Testis (tissue), 2 donors: ENCODE measurements at regions not wholly inside any gene's neighbourhood (a gene's known extent, or its start where the extent isn't known, plus 50 kb on each side); places are given as distances from the start of the nearest gene placed in this dataset.

Experiments used
- DNase-seq: peaks from one replicate; pipeline ENCODE4 v3.0.0-alpha.2; 2019
- H3K27ac ChIP-seq, 2 donors: fragments of 200-600 bp; sonication (generic); one replicate each; pipeline ENCODE4 v1.5.1; 2019
- H3K27me3 ChIP-seq: fragments of 200-600 bp; sonication (generic); one replicate; pipeline ENCODE4 v1.5.1; 2019
- H3K36me3 ChIP-seq: fragments of 200-600 bp; sonication (generic); one replicate; pipeline ENCODE4 v1.5.1; 2017; ENCODE audit warnings: low read depth; ENCODE audit errors: missing control alignments
- H3K4me1 ChIP-seq: fragments of 200-600 bp; sonication (generic); one replicate; pipeline ENCODE4 v1.5.1; 2019
- H3K4me3 ChIP-seq, 2 donors: fragments of 200-600 bp; sonication (generic); one replicate each; pipeline ENCODE4 v1.5.1; 2017 to 2019
- H3K9me3 ChIP-seq: fragments of 200-600 bp; sonication (generic); one replicate; pipeline ENCODE4 v1.5.1; 2017
- POLR2A ChIP-seq: fragments of 450-650 bp; IDR thresholded peaks from one replicate; pipeline ENCODE4 v1.6.1; 2017; ENCODE audit warnings: antibody characterized with exemption, mild to moderate bottlenecking, moderate library complexity
- WGBS, 2 donors: methylation state at CpG; one replicate each; pipeline ENCODE4 v1.1.5; 2018; 5-methylcytosine and 5-hydroxymethylcytosine counted together
- intact Hi-C: fragments of 100-400 bp; cut with DNase I; formaldehyde crosslinking; loops from one replicate; pipeline ENCODE4 v1.15.1; 2023; ENCODE audit warnings: low total_unique reads
- TF ChIP-seq, protein P1 (sequence below), 3 experiments: fragments of 450-650 bp in 2 of 3; fragments of 200-600 bp in 1 of 3; sonication (generic) in 1 of 3; IDR thresholded peaks; one replicate each; pipeline ENCODE4 v1.5.1; 2016 to 2019; ENCODE audit warnings: antibody characterized with exemption in 3 of 3, mild to moderate bottlenecking in 2 of 3, moderate library complexity in 1 of 3

DNA sequence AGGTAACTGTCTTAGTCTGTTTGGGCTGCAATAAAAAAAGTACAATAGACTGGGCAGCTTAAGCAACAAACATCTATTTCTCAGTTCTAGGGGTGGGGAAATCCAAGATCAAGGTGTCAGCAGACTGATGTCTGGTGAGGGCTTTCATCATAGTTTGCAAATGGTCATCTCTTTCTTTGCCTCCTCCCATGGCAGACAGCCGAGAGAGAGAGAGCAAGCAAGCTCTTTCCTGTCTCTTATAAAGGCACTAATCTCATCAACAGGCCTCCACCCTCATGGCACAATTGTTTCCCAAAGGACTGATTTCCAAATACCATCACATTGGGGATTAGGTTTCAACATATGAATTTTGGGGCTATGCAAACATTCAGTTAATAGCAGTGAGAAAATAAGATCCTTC is 445.6 kb upstream of the FLRT2 start:
- no peaks in the 10 kb centered on the region for H3K36me3 ChIP-seq
- 82 to 92% methylated on average over 1 of the region's 1 CpG for WGBS, 2 donors
- H3K4me3 ChIP-seq: no peak overlapping the region
- DNase-seq: no peak
- no peaks in the 10 kb centered on the region for H3K9me3 ChIP-seq
- no peaks in the 10 kb centered on the region for H3K4me1 ChIP-seq
- H3K27me3 ChIP-seq: no peaks in the 10 kb centered on the region
- no peak overlapping the region for H3K27ac ChIP-seq
- intact Hi-C loops: no loop called here
- TF ChIP-seq POLR2A: no peak
- TF ChIP-seq, protein P1, sequence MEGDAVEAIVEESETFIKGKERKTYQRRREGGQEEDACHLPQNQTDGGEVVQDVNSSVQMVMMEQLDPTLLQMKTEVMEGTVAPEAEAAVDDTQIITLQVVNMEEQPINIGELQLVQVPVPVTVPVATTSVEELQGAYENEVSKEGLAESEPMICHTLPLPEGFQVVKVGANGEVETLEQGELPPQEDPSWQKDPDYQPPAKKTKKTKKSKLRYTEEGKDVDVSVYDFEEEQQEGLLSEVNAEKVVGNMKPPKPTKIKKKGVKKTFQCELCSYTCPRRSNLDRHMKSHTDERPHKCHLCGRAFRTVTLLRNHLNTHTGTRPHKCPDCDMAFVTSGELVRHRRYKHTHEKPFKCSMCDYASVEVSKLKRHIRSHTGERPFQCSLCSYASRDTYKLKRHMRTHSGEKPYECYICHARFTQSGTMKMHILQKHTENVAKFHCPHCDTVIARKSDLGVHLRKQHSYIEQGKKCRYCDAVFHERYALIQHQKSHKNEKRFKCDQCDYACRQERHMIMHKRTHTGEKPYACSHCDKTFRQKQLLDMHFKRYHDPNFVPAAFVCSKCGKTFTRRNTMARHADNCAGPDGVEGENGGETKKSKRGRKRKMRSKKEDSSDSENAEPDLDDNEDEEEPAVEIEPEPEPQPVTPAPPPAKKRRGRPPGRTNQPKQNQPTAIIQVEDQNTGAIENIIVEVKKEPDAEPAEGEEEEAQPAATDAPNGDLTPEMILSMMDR (IDR thresholded peaks at IDR 0.05): no peak

- no peak for TF ChIP-seq POLR2A
- TF ChIP-seq, protein P1 (IDR thresholded peaks at IDR 0.05): no peak
- H3K36me3 ChIP-seq: no peaks in the 10 kb centered on the region
- H3K4me1 ChIP-seq: no peaks in the 10 kb centered on the region
- no peaks in the 10 kb centered on the region for H3K27me3 ChIP-seq
- intact Hi-C loops: no loop called here
- no peak for DNase-seq
- H3K4me3 ChIP-seq: no peak overlapping the region
- H3K9me3 ChIP-seq: no peaks in the 10 kb centered on the region
- no peak overlapping the region for H3K27ac ChIP-seq
These were observed 444.0 kb upstream of the FLRT2 start for GRCh38 chr14:85085981-85086380.

DNA sequence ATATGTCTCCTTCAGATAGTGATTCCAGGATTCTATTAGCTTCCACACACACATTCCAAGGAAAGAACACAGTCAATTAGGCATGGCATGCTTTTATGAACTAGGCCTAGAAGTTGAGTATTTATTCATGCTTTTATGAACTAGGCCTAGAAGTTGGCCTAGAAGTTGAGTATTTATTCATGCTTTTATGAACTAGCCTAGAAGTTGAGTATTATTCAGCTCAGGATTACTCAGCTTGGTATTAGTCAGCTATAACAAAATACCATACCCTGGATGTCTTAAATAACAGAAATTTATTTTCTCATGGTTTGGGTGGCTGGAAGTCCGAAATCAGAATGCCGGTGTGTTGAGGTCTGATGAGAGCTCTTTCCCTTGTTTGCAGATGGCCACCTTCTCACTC is 442.7 kb upstream of the FLRT2 start:
- WGBS, 2 donors: 43 to 48% methylated on average over 2 of the region's 2 CpGs
- H3K4me1 ChIP-seq: no peaks in the 10 kb centered on the region
- H3K36me3 ChIP-seq: no peaks in the 10 kb centered on the region
- no peak overlapping the region for H3K27ac ChIP-seq
- no peak for DNase-seq
- no peaks in the 10 kb centered on the region for H3K9me3 ChIP-seq
- H3K4me3 ChIP-seq: no peak overlapping the region
- intact Hi-C loops: no loop called here
- TF ChIP-seq POLR2A: no peak
- TF ChIP-seq, protein P1 (IDR thresholded peaks at IDR 0.05): no peak
- H3K27me3 ChIP-seq: no peaks in the 10 kb centered on the region

GRCh38 chr14:85088192-85088591 is 441.8 kb upstream of the FLRT2 start:
- TF ChIP-seq, protein P1 (IDR thresholded peaks at IDR 0.05): no peak
- no peak for TF ChIP-seq POLR2A
- 84 to 90% methylated on average over 2 of the region's 2 CpGs for WGBS, 2 donors
- Histone ChIP-seq H3K36me3 (no peaks in the 10 kb centered on the region), H3K27ac (no peak overlapping the region), H3K4me3 (no peak overlapping the region), H3K9me3 (no peaks in the 10 kb centered on the region), H3K27me3 (no peaks in the 10 kb centered on the region), H3K4me1 (no peaks in the 10 kb centered on the region)
- intact Hi-C loops: no loop called here
- no peak for DNase-seq

GRCh38 chr14:85090681-85091080 is 439.3 kb upstream of the FLRT2 start:
- no peaks in the 10 kb centered on the region for H3K9me3 ChIP-seq
- no peak overlapping the region for H3K27ac ChIP-seq
- H3K4me1 ChIP-seq: no peaks in the 10 kb centered on the region
- H3K4me3 ChIP-seq: no peak overlapping the region
- no peaks in the 10 kb centered on the region for H3K36me3 ChIP-seq
- no peak for DNase-seq
- TF ChIP-seq, protein P1 (IDR thresholded peaks at IDR 0.05): no peak
- no peak for TF ChIP-seq POLR2A
- WGBS, 2 donors: 86 to 87% methylated on average over 2 of the region's 2 CpGs
- intact Hi-C loops: no loop called here
- H3K27me3 ChIP-seq: no peaks in the 10 kb centered on the region
